GM18951 (cell line): ENCODE measurements at regions not wholly inside any gene's neighbourhood (a gene's known extent, or its start where the extent isn't known, plus 50 kb on each side); places are given as distances from the start of the nearest gene placed in this dataset.
"Not testable (repeated sequence)": the region's sequence is repeated elsewhere in the genome, so short reads cannot be mapped to it uniquely, and the experiment has no call there.

Experiments
- POLR2A ChIP-seq: IDR thresholded peaks from 4 replicates; pipeline ENCODE4 v1.6.1; 2011; ENCODE audit warnings: mild to moderate bottlenecking; ENCODE audit not compliant: insufficient read length, insufficient read depth; ENCODE audit errors: extremely low read depth
- in situ Hi-C: fragments of 300-500 bp; cut with MboI; formaldehyde crosslinking; loops from one replicate; pipeline ENCODE4 v1.12.0; 2022; ENCODE audit warnings: low sequenced_read_pairs, mixed read lengths, inconsistent platforms; ENCODE audit not compliant: unreplicated experiment

- in situ Hi-C loops: no loop called here
- TF ChIP-seq POLR2A: no peak
Observed at GRCh38 chr4:123166023-123166422, 230.6 kb upstream of the SPRY1 start.

DNA sequence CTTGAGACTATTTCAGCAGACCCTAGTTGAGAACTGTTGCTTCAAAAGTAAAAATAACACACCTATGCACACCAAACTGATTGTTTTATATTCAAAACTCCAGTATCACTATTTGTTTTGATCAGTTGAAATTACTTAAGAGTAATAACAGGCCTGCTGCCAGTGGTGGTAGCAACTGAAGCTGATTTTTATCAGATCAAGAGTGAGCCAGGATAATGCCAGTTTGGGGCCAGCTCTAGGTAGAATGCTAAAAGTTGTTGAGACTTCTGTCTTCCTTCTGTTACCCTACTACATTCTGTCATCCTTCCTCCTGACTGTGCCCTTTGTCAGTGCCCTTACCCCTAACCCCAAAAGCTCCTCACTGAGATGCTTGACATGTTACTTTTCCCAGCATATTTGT lies 228.7 kb upstream of the SPRY1 start:
- in situ Hi-C loops: no loop called here
- TF ChIP-seq POLR2A: no peak

DNA sequence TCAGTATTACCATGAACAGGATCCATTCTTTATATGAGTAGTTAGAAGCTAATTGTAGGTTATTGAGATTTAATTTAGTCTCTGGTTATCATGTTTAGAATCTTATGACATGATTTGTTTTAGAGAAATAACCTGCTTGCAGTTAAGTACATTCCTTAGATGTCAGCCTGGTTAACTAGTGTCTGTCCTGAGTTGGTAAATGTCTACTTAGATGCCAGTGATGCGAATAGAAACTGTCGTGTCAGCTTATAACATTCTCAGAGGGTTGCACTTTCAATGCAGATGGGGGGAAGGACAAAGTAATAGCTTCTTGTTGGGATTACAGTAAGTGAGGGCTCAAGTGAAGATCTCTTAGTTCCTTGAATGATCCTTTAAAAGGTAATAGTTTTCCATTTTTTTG lies 227.8 kb upstream of the SPRY1 start:
- no peak for TF ChIP-seq POLR2A
- in situ Hi-C loops: no loop called here

DNA sequence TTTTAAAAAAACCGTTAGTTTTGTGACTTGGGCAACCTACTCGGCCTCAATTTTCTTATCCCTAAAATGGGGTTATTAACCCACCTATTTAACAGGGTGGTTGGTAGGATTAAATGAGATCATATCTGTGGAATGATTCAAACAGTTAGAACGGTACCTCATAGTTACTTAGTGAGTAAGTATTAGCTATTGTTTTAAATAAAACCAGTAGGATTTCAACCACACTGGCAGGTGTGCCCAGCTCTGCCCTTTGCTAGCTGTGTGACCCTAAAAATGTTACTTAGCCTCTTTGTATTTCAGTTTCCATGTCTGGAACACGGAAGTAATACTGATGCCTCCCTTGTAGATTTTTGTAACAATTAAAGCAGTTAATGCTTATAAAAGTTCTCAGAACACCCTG lies 225.8 kb upstream of the SPRY1 start:
- TF ChIP-seq POLR2A: no peak
- in situ Hi-C loops: no loop called here

DNA sequence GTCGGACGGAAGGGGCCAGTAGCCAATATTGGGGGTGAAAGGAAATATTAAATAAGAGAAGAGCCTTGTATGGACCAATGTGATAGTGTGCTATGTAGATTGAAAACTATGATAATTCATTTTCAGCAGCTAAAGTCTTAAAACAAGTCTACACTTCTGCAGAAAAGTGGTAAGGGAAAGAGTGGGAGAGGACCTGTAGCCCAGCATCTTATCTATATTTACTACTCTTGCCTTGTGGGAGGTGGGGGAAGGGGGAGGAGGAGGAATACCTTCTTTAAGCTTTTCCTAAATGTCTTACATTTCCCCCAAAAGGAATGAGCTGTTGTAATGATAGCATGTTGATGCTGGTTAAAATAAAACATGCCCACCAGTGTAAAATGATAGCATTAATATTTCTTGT lies 220.0 kb upstream of the SPRY1 start:
- in situ Hi-C loops: no loop called here
- no peak for TF ChIP-seq POLR2A

GRCh38 chr4:123182289-123182688 lies 214.3 kb upstream of the SPRY1 start:
- no peak for TF ChIP-seq POLR2A
- in situ Hi-C loops: no loop called here

DNA sequence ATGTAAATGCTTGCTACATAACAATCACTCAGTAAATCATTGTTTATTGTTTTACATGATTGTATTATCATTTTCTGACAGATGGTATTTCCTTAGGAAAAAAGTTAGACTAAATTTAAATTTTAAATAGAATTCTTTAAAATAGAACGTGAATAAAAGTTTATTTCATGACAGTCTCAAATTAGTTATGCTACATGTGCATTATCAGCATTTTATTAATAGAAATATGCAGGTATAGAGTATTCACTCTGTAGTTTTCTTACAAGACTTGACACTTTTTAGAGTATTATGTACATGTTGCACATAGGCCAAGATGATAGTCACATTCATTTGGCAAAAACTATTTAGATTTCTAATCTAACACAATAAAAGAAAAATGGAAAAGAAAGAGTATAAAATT lies 213.3 kb upstream of the SPRY1 start:
- in situ Hi-C loops: no loop called here
- no peak for TF ChIP-seq POLR2A

GRCh38 chr4:123183754-123184153 lies 212.8 kb upstream of the SPRY1 start:
- in situ Hi-C loops: not testable (repeated sequence)

- no peak for TF ChIP-seq POLR2A
- in situ Hi-C loops: no loop called here
Observed at GRCh38 chr4:123186731-123187130, 209.9 kb upstream of the SPRY1 start.

GRCh38 chr4:123190176-123190575 lies 206.4 kb upstream of the SPRY1 start:
- in situ Hi-C loops: no loop called here
- TF ChIP-seq POLR2A: no peak

DNA sequence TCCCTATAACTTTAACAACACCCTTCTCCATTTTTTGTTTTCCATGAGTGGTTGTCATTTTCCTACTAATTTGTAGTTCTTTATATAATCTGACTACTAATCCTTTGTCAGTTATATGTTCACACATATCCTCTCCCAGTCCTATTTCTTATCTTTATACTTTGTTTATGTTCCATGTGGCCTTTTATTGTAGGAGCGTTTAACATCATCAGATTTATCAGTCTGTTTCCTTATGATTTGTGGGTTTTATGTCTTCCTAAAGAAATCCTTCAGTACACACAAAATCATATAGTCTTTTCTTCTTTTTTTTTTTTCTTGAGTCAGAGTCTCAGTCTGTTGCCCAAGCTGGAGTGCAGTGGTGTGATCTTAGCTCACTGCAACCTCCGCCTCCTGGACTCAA lies 204.9 kb upstream of the SPRY1 start:
- in situ Hi-C loops: no loop called here
- no peak for TF ChIP-seq POLR2A

DNA sequence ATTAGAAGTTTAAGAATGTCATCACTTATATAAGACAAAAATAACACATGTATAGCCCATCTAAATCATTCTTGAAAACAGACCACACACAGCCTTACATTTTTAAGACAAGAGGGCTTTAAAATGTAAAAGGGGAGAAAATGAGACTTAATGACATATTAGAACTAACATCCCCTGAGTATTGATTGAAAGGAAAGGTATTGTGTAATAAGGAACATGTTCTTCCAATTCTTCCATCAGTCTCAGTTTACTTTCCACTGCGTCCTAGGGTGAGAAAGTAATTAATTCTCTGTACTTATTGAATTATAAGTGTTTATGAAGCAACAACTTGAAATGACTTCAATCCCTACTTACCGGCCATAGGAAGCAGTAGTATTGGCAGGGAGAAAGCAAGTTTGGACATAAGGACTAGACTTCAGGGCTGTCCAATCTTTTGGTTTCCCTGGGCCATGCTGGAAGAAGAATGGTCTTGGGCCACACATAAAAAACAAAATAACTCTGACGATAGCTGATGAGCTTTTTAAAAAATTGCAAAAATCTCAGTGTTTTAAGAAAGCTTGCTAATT lies 202.7 kb upstream of the SPRY1 start:
- TF ChIP-seq POLR2A: no peak
- in situ Hi-C loops: no loop called here

DNA sequence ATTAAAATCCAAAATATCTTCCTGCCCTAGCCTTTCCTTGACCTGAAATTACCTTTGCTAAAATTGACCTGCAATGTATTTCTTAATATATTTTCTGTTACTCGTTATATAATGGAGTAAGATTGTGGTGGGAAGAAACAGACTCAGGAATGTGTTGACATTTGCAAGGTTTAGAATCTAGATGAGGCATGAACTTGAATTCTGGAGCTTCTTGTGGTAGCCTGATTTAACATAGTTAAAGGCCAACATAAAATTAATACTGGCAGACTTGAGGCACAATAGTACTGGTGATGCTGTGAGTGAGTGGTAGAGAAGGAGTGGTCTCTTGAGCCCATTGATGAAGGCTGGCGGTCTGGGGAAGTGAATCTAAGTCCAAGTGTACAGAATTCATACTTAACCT lies 197.9 kb upstream of the SPRY1 start:
- in situ Hi-C loops: no loop called here

GRCh38 chr4:123200051-123200940 lies 196.3 kb upstream of the SPRY1 start:
- in situ Hi-C loops: no loop called here
- no peak for TF ChIP-seq POLR2A

More for the DNA sequence above, 197.9 kb upstream of the SPRY1 start:
- no peak for TF ChIP-seq POLR2A
